ENCODE measurements at regions not wholly inside any gene's neighbourhood (a gene's known extent, or its start where the extent isn't known, plus 50 kb on each side); places are given as distances from the start of the nearest gene placed in this dataset.

DNA sequence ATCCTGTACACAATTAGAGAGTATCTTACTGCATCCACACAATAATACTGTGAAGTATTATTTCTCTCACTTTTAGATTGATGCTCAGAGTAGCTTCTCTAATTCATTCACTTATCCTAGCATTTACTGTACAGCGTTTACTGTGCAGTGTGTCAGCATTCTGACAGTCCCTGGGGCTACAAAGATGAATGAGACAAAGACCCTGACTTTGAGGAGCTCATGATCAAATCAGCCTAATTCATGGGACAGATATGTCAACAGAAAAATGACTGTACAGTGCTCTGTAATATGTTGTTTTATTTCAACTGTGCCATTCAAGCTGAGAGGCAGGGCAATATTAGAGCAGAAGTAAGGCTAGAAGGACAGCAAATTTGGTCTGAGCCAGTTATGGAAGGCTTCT is 152.5 kb downstream of the ZNF648 start:
- Histone ChIP-seq H3K27ac (ENCODE audit: low read depth, low read length) (no peak overlapping the region), H3K4me1 (ENCODE audit: insufficient read depth, low read length) (no peaks in the 10 kb centered on the region), H3K36me3 (ENCODE audit: insufficient read depth, low read length) (no peaks in the 10 kb centered on the region), H3K4me3 (ENCODE audit: insufficient read depth, low read length) (no peak overlapping the region), H4K20me1 (ENCODE audit: insufficient read depth, low read length) (no peaks in the 10 kb centered on the region), H3K79me2 (ENCODE audit: insufficient read depth, low read length) (no peaks in the 10 kb centered on the region), H3K27me3 (ENCODE audit: insufficient read depth, low read length) (no peaks in the 10 kb centered on the region), H2AFZ (ENCODE audit: low read length) (no peak overlapping the region), H3K9me3 (ENCODE audit: low read depth, low read length) (no peaks in the 10 kb centered on the region), H3K4me2 (ENCODE audit: insufficient read depth, low read length) (no peak overlapping the region)
- no peak for DNase-seq (ENCODE audit: insufficient read length, low spot score, missing footprints)
- no peak for TF ChIP-seq CTCF (IDR thresholded peaks at IDR 0.05; ENCODE audit: extremely low read depth, low read depth, low read length)

- no peak overlapping the region for H3K4me2 ChIP-seq (ENCODE audit: insufficient read depth, low read length)
- H3K9me3 ChIP-seq (ENCODE audit: low read depth, low read length): peaks cover 3% of the 10 kb centered on the region
- no peak overlapping the region for H3K27ac ChIP-seq (ENCODE audit: low read depth, low read length)
- no peak for DNase-seq (ENCODE audit: insufficient read length, low spot score, missing footprints)
- no peak for TF ChIP-seq CTCF (IDR thresholded peaks at IDR 0.05; ENCODE audit: extremely low read depth, low read depth, low read length)
- H4K20me1 ChIP-seq (ENCODE audit: insufficient read depth, low read length): no peaks in the 10 kb centered on the region
- H3K4me1 ChIP-seq (ENCODE audit: insufficient read depth, low read length): no peaks in the 10 kb centered on the region
- H3K79me2 ChIP-seq (ENCODE audit: insufficient read depth, low read length): no peaks in the 10 kb centered on the region
- H3K36me3 ChIP-seq (ENCODE audit: insufficient read depth, low read length): no peaks in the 10 kb centered on the region
- H2AFZ ChIP-seq (ENCODE audit: low read length): no peak overlapping the region
- H3K27me3 ChIP-seq (ENCODE audit: insufficient read depth, low read length): no peaks in the 10 kb centered on the region
- H3K4me3 ChIP-seq (ENCODE audit: insufficient read depth, low read length): no peak overlapping the region
Measured at GRCh38 chr1:181906631-181907030, 154.9 kb downstream of the ZNF648 start.

- Histone ChIP-seq H2AFZ (ENCODE audit: low read length) (no peak overlapping the region), H3K27ac (ENCODE audit: low read depth, low read length) (no peak overlapping the region), H3K4me1 (ENCODE audit: insufficient read depth, low read length) (no peaks in the 10 kb centered on the region), H3K9me3 (ENCODE audit: low read depth, low read length) (peaks cover 3% of the 10 kb centered on the region), H3K4me3 (ENCODE audit: insufficient read depth, low read length) (no peak overlapping the region), H3K79me2 (ENCODE audit: insufficient read depth, low read length) (no peaks in the 10 kb centered on the region), H4K20me1 (ENCODE audit: insufficient read depth, low read length) (no peaks in the 10 kb centered on the region), H3K36me3 (ENCODE audit: insufficient read depth, low read length) (no peaks in the 10 kb centered on the region), H3K27me3 (ENCODE audit: insufficient read depth, low read length) (no peaks in the 10 kb centered on the region), H3K4me2 (ENCODE audit: insufficient read depth, low read length) (no peak overlapping the region)
- DNase-seq (ENCODE audit: insufficient read length, low spot score, missing footprints): no peak
- no peak for TF ChIP-seq CTCF (IDR thresholded peaks at IDR 0.05; ENCODE audit: extremely low read depth, low read depth, low read length)
Measured at GRCh38 chr1:181905944-181906597, 155.4 kb downstream of the ZNF648 start.

DNA sequence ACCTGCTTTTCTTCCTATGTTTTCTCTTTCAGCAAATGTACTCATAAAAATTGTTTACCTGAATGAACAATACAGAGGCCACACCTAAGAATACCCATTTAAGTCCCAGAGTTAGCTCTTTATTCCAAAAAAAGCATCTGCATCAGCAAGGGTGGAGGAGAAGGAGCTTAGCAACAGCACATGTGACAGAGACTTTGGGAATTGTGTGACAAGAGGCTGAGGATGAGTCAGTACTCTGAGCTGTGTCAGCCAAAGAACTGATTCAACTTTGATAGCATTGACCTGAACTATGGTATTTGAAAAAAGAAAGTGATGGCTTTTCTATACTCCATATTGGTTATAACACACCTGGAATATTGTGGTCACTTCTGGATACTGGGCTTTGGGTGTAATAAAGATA is 162.7 kb downstream of the ZNF648 start:
- no peak overlapping the region for H3K27ac ChIP-seq (ENCODE audit: low read depth, low read length)
- no peak overlapping the region for H2AFZ ChIP-seq (ENCODE audit: low read length)
- H3K27me3 ChIP-seq (ENCODE audit: insufficient read depth, low read length): no peaks in the 10 kb centered on the region
- H3K4me1 ChIP-seq (ENCODE audit: insufficient read depth, low read length): no peaks in the 10 kb centered on the region
- no peak for DNase-seq (ENCODE audit: insufficient read length, low spot score, missing footprints)
- no peaks in the 10 kb centered on the region for H4K20me1 ChIP-seq (ENCODE audit: insufficient read depth, low read length)
- no peak overlapping the region for H3K4me3 ChIP-seq (ENCODE audit: insufficient read depth, low read length)
- no peaks in the 10 kb centered on the region for H3K79me2 ChIP-seq (ENCODE audit: insufficient read depth, low read length)
- H3K36me3 ChIP-seq (ENCODE audit: insufficient read depth, low read length): no peaks in the 10 kb centered on the region
- no peak overlapping the region for H3K4me2 ChIP-seq (ENCODE audit: insufficient read depth, low read length)
- H3K9me3 ChIP-seq (ENCODE audit: low read depth, low read length): peaks cover 5% of the 10 kb centered on the region
- no peak for TF ChIP-seq CTCF (IDR thresholded peaks at IDR 0.05; ENCODE audit: extremely low read depth, low read depth, low read length)
